Astrocyte (in vitro differentiated cells and primary cell): ENCODE measurements at regions not wholly inside any gene's neighbourhood (a gene's known extent, or its start where the extent isn't known, plus 50 kb on each side); places are given as distances from the start of the nearest gene placed in this dataset.

Source experiments
- CTCF ChIP-seq: IDR thresholded peaks from 2 replicates; pipeline ENCODE4 v1.5.1; 2011; ENCODE audit warnings: low read depth, mild to moderate bottlenecking, inconsistent platforms, low read length, moderate library complexity; ENCODE audit not compliant: insufficient read depth
- EZH2 ChIP-seq: IDR thresholded peaks from 2 replicates; pipeline ENCODE4 v1.6.1; 2012; ENCODE audit warnings: mild to moderate bottlenecking, low read length, inconsistent platforms; ENCODE audit not compliant: insufficient read depth

- no peak for TF ChIP-seq CTCF
- no peak for TF ChIP-seq EZH2
Measured at GRCh38 chr12:112570096-112570495, 151.3 kb downstream of the PTPN11 start.
